Adipocyte (in vitro differentiated cells): ENCODE measurements at regions not wholly inside any gene's neighbourhood (a gene's known extent, or its start where the extent isn't known, plus 50 kb on each side); places are given as distances from the start of the nearest gene placed in this dataset.

Experiments used
- DNase-seq: peaks from one replicate; pipeline ENCODE4 v3.0.0-alpha.2; 2015; ENCODE audit warnings: low read depth
- H3K27me3 ChIP-seq: replicated peaks from 2 replicates; pipeline ENCODE4 v1.7.0; 2013; ENCODE audit warnings: mild to moderate bottlenecking, low read length, moderate library complexity; ENCODE audit not compliant: control insufficient read depth, insufficient read depth
- H3K36me3 ChIP-seq: 2 replicates; pipeline ENCODE4 v1.7.0; 2013; ENCODE audit warnings: low read length, mild to moderate bottlenecking, moderate library complexity; ENCODE audit not compliant: control insufficient read depth, insufficient read depth, severe bottlenecking
- H3K4me1 ChIP-seq: 2 replicates; pipeline ENCODE4 v1.7.0; 2013; ENCODE audit warnings: mild to moderate bottlenecking, low read length, moderate library complexity; ENCODE audit not compliant: control insufficient read depth, insufficient read depth
- H3K4me3 ChIP-seq: 2 replicates; pipeline ENCODE4 v1.7.0; 2013; ENCODE audit warnings: mild to moderate bottlenecking, low read length, moderate library complexity
- H3K9ac ChIP-seq: 2 replicates; pipeline ENCODE4 v1.7.0; 2013; ENCODE audit warnings: mild to moderate bottlenecking, low read length, moderate library complexity
- H3K9me3 ChIP-seq: 2 replicates; pipeline ENCODE4 v1.7.0; 2013; ENCODE audit warnings: mild to moderate bottlenecking, low read length, moderate library complexity; ENCODE audit not compliant: control insufficient read depth

DNA sequence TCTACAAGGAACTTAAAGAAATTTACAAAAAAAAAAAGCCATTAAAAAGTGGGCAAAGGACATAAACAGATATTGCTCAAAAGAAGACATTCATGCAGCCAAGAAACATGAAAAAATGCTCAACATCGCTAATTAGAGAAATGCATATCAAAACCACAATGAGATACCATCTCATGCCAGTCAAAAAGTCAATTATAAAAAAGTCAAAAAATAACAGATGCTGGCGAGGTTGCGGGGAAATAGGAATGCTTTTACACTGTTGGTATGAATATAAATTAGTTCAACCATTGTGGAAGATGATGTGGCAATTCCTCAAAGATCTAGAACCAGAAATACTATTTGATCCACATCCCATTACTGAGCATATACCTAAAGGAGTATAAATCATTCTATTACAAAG lies 411.9 kb upstream of the MARCKS start:
- Histone ChIP-seq H3K9me3 (no peaks in the 10 kb centered on the region), H3K9ac (no peak overlapping the region), H3K27me3 (no peaks in the 10 kb centered on the region), H3K4me3 (no peak overlapping the region), H3K4me1 (peaks cover 37% of the 10 kb centered on the region), H3K36me3 (no peaks in the 10 kb centered on the region)
- DNase-seq, result no peak

DNA sequence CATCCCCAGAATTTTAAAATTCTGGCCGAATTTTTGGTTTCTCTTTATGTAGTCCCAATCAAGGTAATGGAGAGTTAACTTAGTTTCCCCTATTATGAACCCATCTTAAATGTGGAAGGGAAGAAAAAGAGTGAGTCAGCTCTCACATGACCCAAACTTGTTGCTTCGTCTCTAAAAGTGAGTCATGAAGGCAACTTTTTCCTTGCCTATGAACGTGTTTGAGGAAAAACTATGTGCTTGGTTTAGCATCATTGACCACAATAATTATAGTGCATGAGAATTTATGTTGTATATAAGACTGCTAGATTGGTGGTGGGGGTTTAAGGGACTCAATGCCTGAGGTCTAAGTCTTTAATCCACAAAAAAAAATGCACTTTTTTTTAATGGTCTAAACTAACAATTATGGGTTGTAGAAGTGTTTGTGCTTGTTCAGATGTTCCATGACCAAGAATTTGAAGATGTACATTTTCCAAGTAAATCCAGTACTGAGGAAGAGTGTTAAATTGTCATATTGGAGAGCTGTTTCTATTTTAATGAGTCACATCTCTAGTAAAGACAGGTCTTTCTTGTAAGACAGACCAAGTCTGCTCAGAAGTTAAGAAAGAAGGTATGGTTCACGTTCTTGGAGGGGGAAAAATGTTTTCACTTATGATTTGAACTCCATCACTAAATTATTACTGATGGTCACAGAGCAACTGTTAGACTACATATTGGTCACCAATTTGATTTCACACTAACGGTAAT lies 409.9 kb upstream of the MARCKS start:
- Histone ChIP-seq H3K9ac (no peak overlapping the region), H3K9me3 (no peaks in the 10 kb centered on the region), H3K4me1 (peaks cover 38% of the 10 kb centered on the region), H3K36me3 (no peaks in the 10 kb centered on the region), H3K4me3 (no peak overlapping the region), H3K27me3 (no peaks in the 10 kb centered on the region)
- peak; percentile 85 for DNase-seq

DNA sequence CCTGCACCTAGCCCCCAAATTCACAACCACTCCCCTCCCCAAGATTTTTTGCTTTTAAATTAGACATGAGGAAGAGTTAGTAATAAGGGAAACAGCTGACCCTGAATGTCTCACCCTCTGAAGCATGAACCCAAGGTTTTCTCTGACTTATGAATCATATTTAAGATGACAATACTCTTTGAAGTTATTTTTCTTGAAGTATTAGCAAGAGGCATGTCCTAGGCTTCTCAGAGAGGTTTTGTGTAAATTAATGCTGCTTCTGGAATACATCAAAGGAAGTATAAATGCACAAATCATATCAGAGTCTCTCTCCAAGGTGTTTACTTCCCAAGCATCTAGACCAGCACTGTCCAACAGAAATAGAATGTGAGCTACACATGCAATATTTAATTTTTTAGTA lies 408.1 kb upstream of the MARCKS start:
- H3K4me1 ChIP-seq, result peaks cover 38% of the 10 kb centered on the region
- H3K4me3 ChIP-seq, result no peak overlapping the region
- peak; percentile 40 for DNase-seq
- no peaks in the 10 kb centered on the region for H3K9me3 ChIP-seq
- H3K9ac ChIP-seq, result peak overlapping the region; percentile 35
- no peaks in the 10 kb centered on the region for H3K27me3 ChIP-seq
- H3K36me3 ChIP-seq, result no peaks in the 10 kb centered on the region

DNA sequence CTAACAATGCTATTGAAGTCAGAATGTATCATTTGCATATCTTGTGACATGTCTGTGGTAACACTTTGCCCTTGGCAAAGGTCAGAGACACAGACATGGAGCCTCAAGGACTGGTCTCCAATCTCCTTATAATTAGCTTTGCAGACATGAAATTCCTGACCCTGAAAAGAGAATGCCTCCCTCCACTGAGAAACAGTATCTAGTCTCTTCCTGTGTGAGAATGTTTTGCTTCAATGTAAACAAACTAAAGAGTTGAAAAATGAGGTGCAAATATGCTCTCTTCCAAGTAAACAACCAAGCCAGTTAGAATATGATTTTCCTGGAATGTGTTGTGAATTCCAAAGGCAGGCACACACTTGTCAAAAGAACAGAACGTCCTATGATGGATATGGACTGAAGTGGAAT lies 407.1 kb upstream of the MARCKS start:
- H3K36me3 ChIP-seq, result no peaks in the 10 kb centered on the region
- peaks cover 38% of the 10 kb centered on the region for H3K4me1 ChIP-seq
- no peaks in the 10 kb centered on the region for H3K9me3 ChIP-seq
- no peaks in the 10 kb centered on the region for H3K27me3 ChIP-seq
- peak; percentile 54 for DNase-seq
- no peak overlapping the region for H3K4me3 ChIP-seq
- peak overlapping the region; percentile 35 for H3K9ac ChIP-seq

DNA sequence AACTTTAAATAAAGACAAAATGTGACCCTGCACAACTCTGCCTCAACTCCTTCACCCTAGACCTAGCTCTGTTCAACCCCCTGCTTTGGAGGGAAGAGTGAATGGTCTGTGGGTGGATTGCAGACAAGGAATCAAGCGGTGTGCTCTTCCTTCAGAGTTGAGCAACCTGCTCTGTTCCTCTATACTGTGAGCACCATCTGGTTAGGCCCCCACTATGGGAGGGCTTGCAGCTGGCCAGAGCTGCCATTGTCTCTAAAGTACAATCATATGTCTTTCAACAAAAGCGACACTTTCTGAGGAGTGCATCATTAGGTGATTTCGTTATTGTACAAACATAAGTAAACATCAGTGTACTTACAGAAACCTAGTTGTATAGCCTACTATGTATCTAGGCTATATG lies 406.1 kb upstream of the MARCKS start:
- no peaks in the 10 kb centered on the region for H3K9me3 ChIP-seq
- H3K27me3 ChIP-seq, result no peaks in the 10 kb centered on the region
- no peak overlapping the region for H3K4me3 ChIP-seq
- H3K4me1 ChIP-seq, result peaks cover 38% of the 10 kb centered on the region
- H3K9ac ChIP-seq, result no peak overlapping the region
- no peaks in the 10 kb centered on the region for H3K36me3 ChIP-seq
- no peak for DNase-seq

DNA sequence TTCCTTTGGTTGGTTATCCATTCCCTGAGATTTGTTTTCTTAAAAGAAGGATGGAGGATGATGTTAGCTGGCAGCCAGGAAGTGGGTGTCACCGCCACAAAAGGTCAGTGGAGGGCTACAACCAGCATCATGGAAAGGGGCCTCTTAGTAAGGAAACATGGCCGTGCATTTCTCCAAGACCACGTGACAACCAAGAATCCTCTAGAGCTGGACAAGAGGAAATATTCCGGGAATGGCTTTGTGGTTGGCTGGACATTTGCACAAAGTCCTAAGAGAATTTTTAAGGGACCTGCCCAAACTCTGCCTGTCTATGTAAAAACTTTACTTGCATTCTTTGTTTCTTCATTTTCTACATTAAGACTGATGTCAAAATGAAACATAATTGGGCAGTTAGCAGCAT lies 399.9 kb upstream of the MARCKS start:
- H3K9me3 ChIP-seq, result no peaks in the 10 kb centered on the region
- no peak overlapping the region for H3K4me3 ChIP-seq
- DNase-seq, result peak; percentile 96
- peak overlapping the region; percentile 60 for H3K9ac ChIP-seq
- H3K27me3 ChIP-seq, result no peaks in the 10 kb centered on the region
- no peaks in the 10 kb centered on the region for H3K36me3 ChIP-seq
- peaks cover 36% of the 10 kb centered on the region for H3K4me1 ChIP-seq

DNA sequence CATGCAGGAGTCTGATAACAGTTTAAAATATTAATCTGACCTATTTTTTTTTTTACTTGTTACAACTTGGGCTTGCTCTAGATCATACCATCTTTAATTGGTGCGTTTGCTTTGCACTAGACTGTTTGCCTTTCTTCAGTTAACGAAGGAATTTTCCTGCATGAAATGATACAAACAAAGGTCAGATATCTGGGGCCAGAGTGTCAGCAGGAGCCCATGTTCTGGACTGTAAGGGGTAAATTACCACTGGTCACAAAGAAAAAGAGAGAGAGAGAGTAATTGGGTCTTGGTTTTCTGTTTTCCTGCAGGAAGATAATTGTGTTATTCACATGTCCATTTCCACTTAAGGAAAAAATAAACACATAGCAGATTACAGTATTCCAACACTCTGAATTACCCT lies 399.4 kb upstream of the MARCKS start:
- no peaks in the 10 kb centered on the region for H3K9me3 ChIP-seq
- H3K27me3 ChIP-seq, result no peaks in the 10 kb centered on the region
- H3K36me3 ChIP-seq, result no peaks in the 10 kb centered on the region
- H3K9ac ChIP-seq, result peak overlapping the region; percentile 71
- H3K4me3 ChIP-seq, result peak overlapping the region; percentile 43
- no peak for DNase-seq
- H3K4me1 ChIP-seq, result peaks cover 36% of the 10 kb centered on the region

DNA sequence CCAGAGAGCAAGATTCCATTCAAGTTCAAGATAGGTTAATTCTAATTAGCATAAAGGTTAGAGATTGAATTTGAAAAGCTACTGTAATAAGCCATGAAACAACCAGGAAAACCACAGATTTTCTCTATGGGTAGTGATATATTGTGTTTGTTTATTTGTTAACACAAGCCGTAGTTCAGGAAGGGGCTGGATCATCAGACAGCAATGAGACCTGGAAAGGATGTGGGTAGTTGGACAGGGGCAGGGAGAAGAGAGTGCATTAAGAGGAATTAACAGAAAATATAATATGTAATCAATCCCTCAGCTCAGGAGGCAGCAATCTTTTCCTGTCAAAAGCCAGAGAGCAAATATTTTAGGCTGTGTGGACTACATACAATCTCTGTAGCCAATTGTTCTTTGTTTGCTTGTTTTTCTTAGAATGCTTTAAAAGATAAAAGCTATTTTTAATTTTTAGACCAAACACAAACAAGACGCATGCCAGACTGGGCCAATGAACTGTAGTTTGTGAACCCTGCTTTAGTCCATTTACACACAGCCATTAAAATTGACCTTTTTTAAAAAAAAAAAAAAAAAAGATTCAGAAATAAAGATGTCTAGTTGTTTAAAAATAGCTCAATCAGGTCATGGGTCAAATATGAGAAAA lies 398.7 kb upstream of the MARCKS start:
- H3K4me3 ChIP-seq, result no peak overlapping the region
- H3K27me3 ChIP-seq, result no peaks in the 10 kb centered on the region
- H3K4me1 ChIP-seq, result peaks cover 36% of the 10 kb centered on the region
- H3K9me3 ChIP-seq, result no peaks in the 10 kb centered on the region
- peak; percentile 48 for DNase-seq
- H3K9ac ChIP-seq, result peak overlapping the region; percentile 71
- no peaks in the 10 kb centered on the region for H3K36me3 ChIP-seq

DNA sequence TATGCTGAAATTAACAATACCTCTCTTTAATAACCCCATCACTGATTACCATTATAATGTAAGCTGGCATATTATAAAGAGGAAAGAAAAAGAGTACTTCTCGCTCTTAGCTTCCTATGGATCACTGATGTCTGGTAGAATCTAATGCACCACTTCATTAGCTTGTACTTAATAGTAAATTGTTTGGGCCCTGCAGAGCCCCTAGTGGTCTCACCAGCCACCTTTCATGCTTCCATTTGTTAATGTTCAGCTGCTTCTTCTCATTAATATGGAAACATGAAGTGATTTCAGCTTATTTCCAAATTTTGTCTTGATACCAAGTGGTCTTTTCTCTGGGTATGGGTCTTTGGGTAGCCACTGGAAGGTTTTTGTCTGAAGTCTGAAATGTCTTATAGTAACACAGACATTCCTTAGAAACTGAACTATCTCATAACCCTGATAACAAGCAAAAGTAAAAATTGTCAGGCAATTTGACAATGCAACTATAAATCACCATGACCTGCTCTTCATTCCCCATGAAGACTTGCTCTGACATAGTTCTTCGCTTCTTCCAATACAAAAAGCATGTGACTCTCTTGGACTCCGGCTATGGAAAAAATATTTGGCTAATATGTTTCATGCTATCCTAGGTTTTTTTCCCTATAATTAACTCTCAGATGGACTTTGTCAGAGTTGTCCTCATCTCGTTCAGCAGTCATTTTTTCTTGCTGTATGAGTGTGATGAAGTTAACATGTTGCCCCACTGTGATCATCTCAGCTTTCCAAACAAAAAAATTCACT lies 395.8 kb upstream of the MARCKS start:
- Histone ChIP-seq H3K27me3 (no peaks in the 10 kb centered on the region), H3K9me3 (no peaks in the 10 kb centered on the region), H3K36me3 (no peaks in the 10 kb centered on the region), H3K4me1 (peaks cover 44% of the 10 kb centered on the region), H3K4me3 (no peak overlapping the region), H3K9ac (no peak overlapping the region)
- DNase-seq, result no peak

DNA sequence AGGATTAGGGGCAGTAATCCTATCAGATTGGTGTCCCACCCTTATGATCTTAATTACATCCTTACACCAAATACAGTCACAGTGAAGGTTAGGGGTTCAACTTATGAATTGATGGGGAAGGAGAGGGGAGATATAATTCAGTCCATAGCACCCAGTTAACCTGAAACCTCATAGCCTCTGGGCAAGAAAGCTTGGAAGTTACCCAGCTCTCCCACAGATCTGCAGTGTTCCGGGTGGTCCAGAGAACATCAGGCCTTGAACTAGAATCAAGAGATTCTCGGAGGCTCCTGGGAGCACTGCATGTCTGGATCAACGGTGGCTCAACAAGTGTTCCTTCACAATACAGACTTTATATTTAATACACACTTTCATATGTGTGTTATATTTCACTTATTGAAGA lies 392.6 kb upstream of the MARCKS start:
- Histone ChIP-seq H3K9me3 (no peaks in the 10 kb centered on the region), H3K4me1 (peaks cover 20% of the 10 kb centered on the region), H3K4me3 (no peak overlapping the region), H3K27me3 (no peaks in the 10 kb centered on the region), H3K36me3 (no peaks in the 10 kb centered on the region), H3K9ac (no peak overlapping the region)
- DNase-seq, result no peak

DNA sequence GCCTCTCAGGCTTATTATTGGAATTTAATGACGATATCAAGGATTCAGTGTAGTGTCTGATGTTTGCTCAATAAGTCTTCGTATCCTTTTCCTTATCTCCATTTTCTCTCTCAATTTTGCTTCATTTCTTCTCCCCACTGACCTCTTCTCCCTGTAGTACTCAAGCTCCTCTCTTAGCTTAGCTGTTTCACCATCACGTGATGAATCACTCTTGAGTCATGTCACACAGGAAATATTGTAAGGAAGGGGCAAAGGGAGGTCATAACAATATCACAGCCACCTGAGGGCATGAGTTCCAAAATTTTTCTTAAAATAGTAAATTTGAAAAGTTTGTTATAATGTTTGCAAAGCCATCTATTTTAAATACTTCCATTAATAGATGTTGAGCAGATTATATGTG lies 392.2 kb upstream of the MARCKS start:
- Histone ChIP-seq H3K9ac (no peak overlapping the region), H3K27me3 (no peaks in the 10 kb centered on the region), H3K4me1 (peaks cover 20% of the 10 kb centered on the region), H3K4me3 (no peak overlapping the region), H3K36me3 (no peaks in the 10 kb centered on the region), H3K9me3 (no peaks in the 10 kb centered on the region)
- DNase-seq, result peak; percentile 69
